Cardiac fibroblast (primary cell): ENCODE measurements at regions not wholly inside any gene's neighbourhood (a gene's known extent, or its start where the extent isn't known, plus 50 kb on each side); places are given as distances from the start of the nearest gene placed in this dataset.
"Not testable (repeated sequence)": the region's sequence is repeated elsewhere in the genome, so short reads cannot be mapped to it uniquely, and the experiment has no call there.

ENCODE experiments used
- DNase-seq, 2 donors: peaks; one replicate each; pipeline versions ENCODE4 v3.0.0 to v3.0.0-alpha.2; 2010; ENCODE audit warnings: low read depth in 2 of 2
- H3K4me3 ChIP-seq, 2 donors: replicated peaks in 1 of 2; 1 replicate in 1 of 2; 2 replicates in 1 of 2; pipeline ENCODE4 v1.5.1; 2011; ENCODE audit warnings: low read depth in 2 of 2, low read length in 2 of 2, mild to moderate bottlenecking in 2 of 2, moderate library complexity in 1 of 2
- TF ChIP-seq, protein P1 (sequence below): IDR thresholded peaks from one replicate; pipeline ENCODE4 v1.5.1; 2011; ENCODE audit warnings: low read depth, mild to moderate bottlenecking, low read length, inconsistent platforms

DNA sequence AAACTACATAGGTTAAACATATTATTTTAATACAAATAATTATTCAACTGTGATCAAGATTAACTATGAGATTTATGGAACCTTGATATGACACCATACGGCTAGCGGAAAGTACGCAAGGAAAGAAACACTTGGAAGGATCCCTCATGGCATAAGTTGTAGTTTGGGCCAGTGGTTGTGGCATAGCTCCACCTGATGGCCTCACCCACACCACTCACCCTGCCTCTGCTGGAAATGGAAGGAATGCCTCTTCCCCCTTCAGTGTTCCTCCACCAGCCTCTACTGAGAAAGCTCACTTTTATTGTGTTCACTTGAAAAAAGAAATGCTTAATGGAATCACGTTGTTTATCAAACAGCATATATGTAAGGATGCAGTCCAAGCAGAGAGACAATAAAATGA, 86.4 kb downstream of the BMP15 start:
- TF ChIP-seq, protein P1, sequence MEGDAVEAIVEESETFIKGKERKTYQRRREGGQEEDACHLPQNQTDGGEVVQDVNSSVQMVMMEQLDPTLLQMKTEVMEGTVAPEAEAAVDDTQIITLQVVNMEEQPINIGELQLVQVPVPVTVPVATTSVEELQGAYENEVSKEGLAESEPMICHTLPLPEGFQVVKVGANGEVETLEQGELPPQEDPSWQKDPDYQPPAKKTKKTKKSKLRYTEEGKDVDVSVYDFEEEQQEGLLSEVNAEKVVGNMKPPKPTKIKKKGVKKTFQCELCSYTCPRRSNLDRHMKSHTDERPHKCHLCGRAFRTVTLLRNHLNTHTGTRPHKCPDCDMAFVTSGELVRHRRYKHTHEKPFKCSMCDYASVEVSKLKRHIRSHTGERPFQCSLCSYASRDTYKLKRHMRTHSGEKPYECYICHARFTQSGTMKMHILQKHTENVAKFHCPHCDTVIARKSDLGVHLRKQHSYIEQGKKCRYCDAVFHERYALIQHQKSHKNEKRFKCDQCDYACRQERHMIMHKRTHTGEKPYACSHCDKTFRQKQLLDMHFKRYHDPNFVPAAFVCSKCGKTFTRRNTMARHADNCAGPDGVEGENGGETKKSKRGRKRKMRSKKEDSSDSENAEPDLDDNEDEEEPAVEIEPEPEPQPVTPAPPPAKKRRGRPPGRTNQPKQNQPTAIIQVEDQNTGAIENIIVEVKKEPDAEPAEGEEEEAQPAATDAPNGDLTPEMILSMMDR, result no peak
- no peak overlapping the region for H3K4me3 ChIP-seq
- no peak for DNase-seq

DNA sequence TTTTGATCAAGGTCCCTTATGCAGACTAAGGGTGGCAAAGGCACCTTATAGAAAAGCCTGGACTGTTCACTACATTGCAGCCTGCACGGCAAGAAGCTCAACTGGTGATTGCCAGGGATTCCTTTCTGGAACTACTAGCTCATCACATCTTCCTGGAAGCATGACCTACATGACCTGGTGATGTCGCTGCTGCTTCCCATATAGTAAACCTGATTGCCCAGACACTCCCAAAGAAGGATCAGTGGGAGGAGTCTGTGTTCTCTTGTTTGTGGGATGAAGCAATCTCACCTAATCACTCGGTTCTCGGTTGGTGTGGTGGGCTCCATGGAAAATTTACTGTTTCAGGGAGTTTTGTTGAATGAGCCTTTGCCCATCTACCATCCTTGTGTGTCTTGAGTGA, 89.8 kb downstream of the BMP15 start:
- not testable (repeated sequence) for H3K4me3 ChIP-seq, DNase-seq

DNA sequence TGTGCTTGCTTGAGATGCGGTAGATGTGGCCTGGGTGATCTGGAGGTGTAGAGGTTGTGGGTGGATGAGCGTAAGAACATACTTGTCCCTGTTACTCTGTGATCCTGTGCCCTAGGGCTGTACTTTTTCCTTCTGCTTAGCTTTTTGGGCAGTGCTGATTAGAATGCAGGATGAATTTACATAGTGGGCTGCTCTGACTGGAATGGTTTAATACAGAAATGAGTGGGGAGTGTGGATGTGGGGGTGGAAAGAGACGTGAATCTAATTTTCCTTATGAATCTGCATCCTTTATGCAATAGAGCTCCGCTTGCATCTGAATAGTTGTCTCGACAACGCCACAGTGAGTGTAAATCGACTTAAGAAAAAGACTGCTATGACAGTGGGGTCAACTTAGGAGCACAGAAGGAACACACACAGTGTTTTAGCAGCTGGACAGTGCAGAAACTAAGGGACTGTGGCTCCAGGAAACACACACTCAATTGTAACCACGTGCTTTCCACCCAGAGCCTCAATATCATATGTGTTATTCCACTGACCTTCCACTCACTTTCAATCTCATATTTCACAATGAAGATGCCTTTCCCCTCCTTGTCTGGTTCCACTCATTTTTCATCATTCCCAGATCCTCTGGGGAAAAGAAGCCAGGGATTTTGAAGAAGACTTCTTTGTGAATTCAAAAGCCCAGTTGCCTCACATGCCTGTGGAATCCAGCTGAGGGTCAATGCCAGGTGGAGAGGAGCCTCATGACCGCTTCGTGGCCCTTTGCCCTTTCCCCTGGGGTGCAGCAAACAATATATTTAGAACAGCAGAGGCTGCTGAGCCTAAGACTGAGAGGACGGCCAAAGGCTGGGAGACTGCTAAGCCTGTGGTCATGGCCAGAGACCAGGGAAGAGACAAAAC, 91.4 kb downstream of the BMP15 start:
- DNase-seq, H3K4me3 ChIP-seq: not testable (repeated sequence)

DNA sequence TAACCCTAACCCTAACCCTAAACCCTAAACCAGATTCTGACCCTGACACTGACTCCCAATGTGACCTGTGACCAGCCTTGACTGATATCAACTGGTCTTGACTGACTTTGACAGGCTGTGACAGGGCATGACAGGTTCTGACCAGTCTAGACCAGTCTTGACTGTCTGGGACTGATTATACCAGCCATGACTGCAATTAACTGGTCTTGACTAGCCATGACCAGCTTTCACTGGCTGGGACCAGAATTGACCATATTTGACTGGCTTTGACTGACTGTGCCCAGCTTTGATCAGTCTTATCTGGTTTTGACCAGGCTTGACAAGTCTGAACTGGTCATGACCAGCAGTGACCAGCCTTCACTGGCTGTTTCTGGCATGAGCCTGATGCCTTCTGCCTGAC, 95.5 kb downstream of the BMP15 start:
- H3K4me3 ChIP-seq, result no peak overlapping the region
- no peak for DNase-seq
- TF ChIP-seq, protein P1, result no peak

DNA sequence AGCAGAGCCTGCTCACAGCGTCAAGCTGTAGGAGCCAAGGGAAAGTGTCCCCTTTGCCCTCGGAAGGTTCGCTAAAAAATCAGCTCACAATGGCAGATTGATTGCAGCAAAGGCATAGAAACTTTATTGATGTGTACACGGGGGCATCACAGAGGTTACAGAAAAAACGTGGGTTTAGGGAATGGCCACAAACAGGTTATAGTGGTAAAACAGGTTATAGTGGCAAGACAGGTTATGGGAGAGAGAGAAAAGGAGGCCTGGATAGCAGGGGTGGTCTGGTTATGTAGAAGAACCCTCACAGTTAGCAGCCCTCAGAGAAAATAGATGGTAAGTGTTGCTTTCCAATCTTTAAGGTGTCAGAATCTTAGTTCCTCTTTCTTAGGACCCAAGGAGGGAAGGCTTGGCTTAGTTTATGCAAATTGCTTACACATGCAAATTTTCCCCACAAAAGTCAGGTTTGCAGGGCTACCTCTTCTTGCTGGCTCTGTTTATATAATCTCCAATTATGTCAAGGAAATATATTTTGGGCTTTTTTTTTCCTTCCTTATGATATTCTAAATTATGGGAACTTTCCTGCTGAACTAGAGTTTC, 113.7 kb downstream of the BMP15 start:
- no peak overlapping the region for H3K4me3 ChIP-seq
- no peak for DNase-seq
- TF ChIP-seq, protein P1, result no peak

GRCh38 chrX:51026862-51027261, 116.3 kb downstream of the BMP15 start:
- no peak for DNase-seq
- TF ChIP-seq, protein P1, result no peak
- H3K4me3 ChIP-seq, result no peak overlapping the region

GRCh38 chrX:51035746-51036145, 125.2 kb downstream of the BMP15 start:
- DNase-seq, result no peak
- TF ChIP-seq, protein P1, result no peak
- H3K4me3 ChIP-seq, result no peak overlapping the region

DNA sequence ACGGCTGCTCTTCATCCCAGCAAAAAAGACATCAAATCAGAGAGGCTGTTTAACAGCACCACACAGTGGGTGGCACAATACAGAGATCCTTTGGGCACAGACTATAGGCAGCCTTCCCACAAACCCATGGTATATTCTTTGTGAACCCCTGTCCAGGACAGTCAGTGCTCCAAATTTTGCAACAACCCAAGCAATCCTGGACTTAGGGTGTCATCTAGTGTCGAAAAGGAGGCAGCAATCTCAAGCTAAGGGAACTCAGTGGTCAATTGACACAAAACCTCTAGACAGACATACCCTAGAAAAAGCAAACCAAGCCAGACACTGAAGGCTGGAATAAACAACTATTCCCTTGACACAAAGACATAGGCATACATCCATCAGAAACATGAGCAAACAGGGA, 137.4 kb downstream of the BMP15 start:
- no peak for DNase-seq
- no peak overlapping the region for H3K4me3 ChIP-seq
- TF ChIP-seq, protein P1, result no peak
